Heart left ventricle (tissue), 13 donors: ENCODE measurements at regions not wholly inside any gene's neighbourhood (a gene's known extent, or its start where the extent isn't known, plus 50 kb on each side); places are given as distances from the start of the nearest gene placed in this dataset.

Source experiments
- POLR2A ChIP-seq, 2 donors: fragments of 450-650 bp; IDR thresholded peaks; one replicate each; pipeline ENCODE4 v1.6.1; 2017; ENCODE audit warnings: antibody characterized with exemption in 2 of 2, mild to moderate bottlenecking in 2 of 2, moderate library complexity in 2 of 2
- TF ChIP-seq, protein P1 (sequence below), 12 donors: fragments of 200-600 bp; sonication (generic) in 4 of 12; IDR thresholded peaks; one replicate each; pipeline versions ENCODE4 v1.5.0 to v1.8.0; 2018 to 2022; ENCODE audit warnings: antibody characterized with exemption in 12 of 12, mild to moderate bottlenecking in 5 of 12
- donor health status: ischemic (EF 13 %, LVEDD 7.1; RV severe dilation, severe dysfunction).
- donor health status: DM: no; HTN: yes; CAD: no.
- donor health status: DM: no; HTN: no; CAD: no.
- donor health status: ischemic (EF 25% LVEDD 6.9; RV normal size, moderate dysfunction).
- donor health status: ischemic (EF 25% LVEDD 5.7; RV mildly dilated, moderate dysfunction).
- donor health status: ischemic (EF 35%, LVEDD 5.7; RV mildly dilated, moderate dysfunction).
- donor health status: nonischemic (EF 11% LVEDD 7.7; RV severe dilation, severe dysfunction).
- donor health status: DM: yes; HTN: yes; CAD: no.
- donor health status: PGD.
- donor health status: ischemic (EF 29% LVEDD 5.4; RV normal size, mild dysfunction).
- donor health status: nonischemic (EF 23%, LVEDD 6.1; RV moderate dilation, normal function).

DNA sequence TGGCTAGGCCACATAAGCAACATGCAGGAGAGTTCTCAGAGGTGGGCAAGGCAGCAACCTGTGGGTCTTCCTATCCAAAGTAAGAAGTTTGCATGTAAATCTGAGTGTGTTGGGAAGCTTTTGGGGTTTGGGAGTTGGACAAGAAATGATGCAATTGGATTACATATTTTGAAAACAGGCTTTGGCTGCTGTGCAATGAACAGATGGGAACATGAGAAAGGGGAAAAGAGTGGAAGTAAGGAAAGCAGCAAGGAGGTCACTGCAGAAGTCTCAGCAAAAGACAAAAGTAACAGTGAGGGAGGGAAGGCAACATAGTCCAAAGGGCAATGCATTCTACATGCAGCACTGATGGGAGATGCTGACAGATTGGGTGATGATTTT, 61.1 kb upstream of the C10orf90 start:
- TF ChIP-seq, protein P1, sequence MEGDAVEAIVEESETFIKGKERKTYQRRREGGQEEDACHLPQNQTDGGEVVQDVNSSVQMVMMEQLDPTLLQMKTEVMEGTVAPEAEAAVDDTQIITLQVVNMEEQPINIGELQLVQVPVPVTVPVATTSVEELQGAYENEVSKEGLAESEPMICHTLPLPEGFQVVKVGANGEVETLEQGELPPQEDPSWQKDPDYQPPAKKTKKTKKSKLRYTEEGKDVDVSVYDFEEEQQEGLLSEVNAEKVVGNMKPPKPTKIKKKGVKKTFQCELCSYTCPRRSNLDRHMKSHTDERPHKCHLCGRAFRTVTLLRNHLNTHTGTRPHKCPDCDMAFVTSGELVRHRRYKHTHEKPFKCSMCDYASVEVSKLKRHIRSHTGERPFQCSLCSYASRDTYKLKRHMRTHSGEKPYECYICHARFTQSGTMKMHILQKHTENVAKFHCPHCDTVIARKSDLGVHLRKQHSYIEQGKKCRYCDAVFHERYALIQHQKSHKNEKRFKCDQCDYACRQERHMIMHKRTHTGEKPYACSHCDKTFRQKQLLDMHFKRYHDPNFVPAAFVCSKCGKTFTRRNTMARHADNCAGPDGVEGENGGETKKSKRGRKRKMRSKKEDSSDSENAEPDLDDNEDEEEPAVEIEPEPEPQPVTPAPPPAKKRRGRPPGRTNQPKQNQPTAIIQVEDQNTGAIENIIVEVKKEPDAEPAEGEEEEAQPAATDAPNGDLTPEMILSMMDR (IDR thresholded peaks at IDR 0.05), result no peak
- no peak for TF ChIP-seq POLR2A (IDR thresholded peaks at IDR 0.05)
